D721Med (cell line): ENCODE measurements at regions not wholly inside any gene's neighbourhood (a gene's known extent, or its start where the extent isn't known, plus 50 kb on each side); places are given as distances from the start of the nearest gene placed in this dataset.

Source experiments
- DNase-seq: peaks from one replicate; pipeline ENCODE4 v3.0.0; 2011; ENCODE audit warnings: low spot score; ENCODE audit not compliant: insufficient read length
- FAIRE-seq: peaks from 2 replicates; lab custom pipeline; 2011; peaks lifted over from hg19 to GRCh38; lab: Jason Lieb, UNC
- CTCF ChIP-seq: IDR thresholded peaks from 2 replicates; pipeline ENCODE4 v1.5.1; 2012; ENCODE audit warnings: mild to moderate bottlenecking, control low read depth; ENCODE audit not compliant: insufficient read depth; ENCODE audit errors: missing control alignments

DNA sequence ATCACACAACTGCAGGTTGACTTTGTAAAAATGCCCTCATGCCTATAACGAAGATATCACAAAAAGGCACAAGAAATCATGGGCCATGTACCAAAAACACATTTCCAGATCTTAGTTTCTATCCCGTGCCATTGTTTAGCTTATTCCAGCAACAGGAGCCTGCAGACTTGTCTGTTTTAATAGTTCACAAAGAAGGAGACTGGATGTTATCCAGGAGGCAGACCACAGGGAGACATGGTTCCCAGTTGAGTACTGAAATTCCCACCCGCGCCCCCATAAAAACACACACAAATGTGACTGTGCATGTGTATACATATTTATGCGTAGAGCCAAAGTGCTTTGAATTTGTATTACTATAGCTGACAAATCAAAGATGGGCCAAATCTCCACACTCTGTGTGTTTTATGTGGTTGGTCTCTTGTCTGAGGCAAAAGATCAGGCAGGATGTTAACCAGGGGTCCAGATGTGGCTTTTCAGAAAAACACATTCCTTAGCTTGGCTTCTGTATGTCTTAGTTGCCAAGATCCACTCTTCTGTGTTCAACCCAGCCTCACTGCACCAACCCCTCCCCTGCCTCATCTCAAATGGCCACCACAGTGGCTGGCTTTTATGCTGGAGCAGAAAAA is 469.2 kb upstream of the DIPK2B start:
- DNase-seq (no peak), FAIRE-seq (no peak)
- TF ChIP-seq CTCF = no peak

GRCh38 chrX:45668686-45669443 is 468.2 kb upstream of the DIPK2B start:
- no peak for TF ChIP-seq CTCF
- FAIRE-seq (no peak), DNase-seq (no peak)

DNA sequence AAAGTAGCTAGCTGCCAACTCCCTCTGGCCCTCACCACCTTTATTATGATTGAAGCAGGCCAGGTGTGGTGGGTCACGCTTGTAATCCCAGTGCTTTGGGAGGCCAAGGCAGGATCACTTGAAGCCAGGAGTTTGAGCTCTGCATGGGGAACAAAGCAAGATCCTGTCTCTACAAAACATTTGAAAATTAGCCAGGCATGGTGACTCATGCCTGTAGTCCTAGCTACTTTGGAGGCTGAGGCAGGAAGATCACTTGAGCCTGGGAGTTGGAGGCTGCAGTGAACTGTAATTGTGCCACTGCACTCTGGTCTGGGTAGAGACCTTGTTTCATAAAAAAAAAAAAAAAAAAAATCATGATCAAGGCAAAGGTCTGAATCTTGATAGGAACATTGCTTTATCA is 467.0 kb upstream of the DIPK2B start:
- TF ChIP-seq CTCF = no peak
- DNase-seq (no peak), FAIRE-seq (no peak)

GRCh38 chrX:45664727-45665290 is 464.1 kb upstream of the DIPK2B start:
- no peak for DNase-seq
- TF ChIP-seq CTCF = no peak
- no peak for FAIRE-seq

DNA sequence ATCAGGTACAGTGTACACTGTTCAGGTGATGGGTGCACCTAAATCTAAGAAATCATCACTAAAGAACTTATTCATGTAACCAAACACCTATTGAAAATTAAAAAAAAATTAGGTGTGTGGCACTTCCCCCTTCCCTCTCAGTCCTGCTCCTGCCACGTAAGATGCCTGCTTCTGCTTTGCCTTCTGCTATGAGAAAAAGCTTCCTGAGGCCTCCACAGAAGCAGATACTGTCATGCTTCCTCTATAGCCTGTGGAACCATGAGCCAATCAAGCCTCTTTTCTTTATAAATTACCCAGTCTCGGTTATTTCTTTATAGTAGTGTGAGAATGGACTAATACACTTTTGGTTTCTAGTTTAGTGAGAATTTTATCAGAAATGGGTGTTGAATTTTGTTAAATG is 459.8 kb upstream of the DIPK2B start:
- DNase-seq = no peak

GRCh38 chrX:45633419-45633818 is 432.7 kb upstream of the DIPK2B start:
- DNase-seq = no peak
- FAIRE-seq = no peak
- TF ChIP-seq CTCF = no peak

More for the DNA sequence above, 459.8 kb upstream of the DIPK2B start:
- no peak for TF ChIP-seq CTCF
- no peak for FAIRE-seq

GRCh38 chrX:45632506-45632905 is 431.8 kb upstream of the DIPK2B start:
- DNase-seq (no peak), FAIRE-seq (no peak)
- TF ChIP-seq CTCF = no peak
